Muscle layer of duodenum (tissue), 2 donors: ENCODE measurements at regions not wholly inside any gene's neighbourhood (a gene's known extent, or its start where the extent isn't known, plus 50 kb on each side); places are given as distances from the start of the nearest gene placed in this dataset.
A peak's percentile ranks its signal among the peaks of the same experiment; 100 is the strongest.

Experiments used
- H3K27ac ChIP-seq: one replicate; pipeline ENCODE4 v1.7.0; 2013; ENCODE audit warnings: mild to moderate bottlenecking, low read length
- H3K27me3 ChIP-seq: one replicate; pipeline ENCODE4 v1.7.0; 2013; ENCODE audit warnings: low read depth, mild to moderate bottlenecking, control low read depth, low read length
- H3K36me3 ChIP-seq, 2 donors: one replicate each; pipeline ENCODE4 v1.7.0; 2013; ENCODE audit warnings: low read length in 2 of 2, control low read depth in 1 of 2, mild to moderate bottlenecking in 1 of 2; ENCODE audit not compliant: insufficient read depth in 2 of 2, control insufficient read depth in 1 of 2
- H3K4me1 ChIP-seq, 2 donors: one replicate each; pipeline ENCODE4 v1.7.0; 2013; ENCODE audit warnings: low read length in 2 of 2, mild to moderate bottlenecking in 2 of 2, control low read depth in 1 of 2, moderate library complexity in 1 of 2; ENCODE audit not compliant: insufficient read depth in 2 of 2, control insufficient read depth in 1 of 2
- H3K4me3 ChIP-seq, 2 donors: one replicate each; pipeline ENCODE4 v1.7.0; 2013; ENCODE audit warnings: low read length in 2 of 2, low read depth in 1 of 2, mild to moderate bottlenecking in 1 of 2
- H3K9me3 ChIP-seq, 2 donors: one replicate each; pipeline ENCODE4 v1.7.0; 2013; ENCODE audit warnings: low read length in 2 of 2, control low read depth in 1 of 2, mild to moderate bottlenecking in 1 of 2; ENCODE audit not compliant: control insufficient read depth in 1 of 2
- donor health status: healthy.

DNA sequence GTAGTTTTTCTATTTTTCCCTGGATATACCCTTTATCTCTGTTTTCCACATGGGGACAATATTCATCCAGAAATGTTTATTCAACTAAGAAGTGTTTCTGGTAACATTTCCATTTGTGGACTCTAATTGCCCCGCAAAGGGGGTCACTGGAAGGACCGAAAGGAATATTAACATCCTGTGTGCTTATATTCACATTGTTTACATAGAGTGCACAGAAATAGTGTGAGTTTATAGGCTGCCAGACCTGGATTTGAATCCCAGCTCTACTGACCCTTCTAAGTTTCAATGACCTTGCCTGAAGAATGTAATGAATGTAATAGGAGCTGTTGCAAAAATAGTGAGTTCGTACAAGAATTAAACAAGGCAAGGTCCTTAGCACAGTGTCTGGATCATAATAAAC is 152.9 kb upstream of the NCKAP5 start:
- Histone ChIP-seq H3K4me3 (no peak overlapping the region), H3K9me3 (peaks cover 0 to 2% of the 10 kb centered on the region in 2 donors), H3K27ac (no peak overlapping the region), H3K36me3 (no peaks in the 10 kb centered on the region), H3K27me3 (no peaks in the 10 kb centered on the region), H3K4me1 (no peaks in the 10 kb centered on the region)

DNA sequence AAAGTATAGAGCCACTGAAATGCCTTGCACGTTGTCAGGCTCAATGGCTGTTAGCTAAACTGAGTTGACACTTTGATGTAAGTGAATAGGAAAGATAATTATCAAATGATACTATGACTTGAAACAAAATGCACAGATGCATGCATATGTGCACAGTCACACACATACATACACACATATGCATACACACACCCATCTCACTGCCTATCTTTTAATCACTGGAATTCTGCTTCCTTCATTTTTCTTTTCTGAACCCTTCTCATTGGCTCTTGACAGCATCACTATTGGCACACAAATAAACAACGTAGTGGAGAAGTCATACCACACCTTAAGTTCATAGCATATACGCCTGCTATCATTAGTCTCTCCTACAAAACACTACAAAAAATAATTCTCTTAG is 154.9 kb upstream of the NCKAP5 start:
- no peaks in the 10 kb centered on the region for H3K36me3 ChIP-seq
- H3K4me3 ChIP-seq = no peak overlapping the region
- no peaks in the 10 kb centered on the region for H3K4me1 ChIP-seq
- H3K27me3 ChIP-seq = no peaks in the 10 kb centered on the region
- H3K9me3 ChIP-seq = no peaks in the 10 kb centered on the region
- no peak overlapping the region for H3K27ac ChIP-seq

DNA sequence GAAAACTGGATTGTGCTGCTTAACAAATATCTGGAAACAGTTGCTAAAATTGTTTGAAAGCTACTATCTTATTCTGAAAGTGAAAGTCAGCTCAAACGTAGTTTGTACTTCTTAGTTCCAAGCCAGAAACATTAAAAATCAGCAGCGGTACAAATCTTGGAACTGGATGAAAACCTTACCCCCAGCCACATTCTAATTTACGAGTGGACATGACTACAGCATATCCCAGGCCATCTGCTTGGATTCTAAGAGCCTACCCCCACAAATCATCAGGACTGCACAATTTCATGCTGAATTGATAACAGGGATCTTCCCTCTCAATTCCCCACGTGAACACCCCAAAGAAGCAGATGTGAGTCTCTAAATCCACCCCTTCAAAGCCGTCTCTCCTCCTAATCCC is 158.7 kb upstream of the NCKAP5 start:
- no peaks in the 10 kb centered on the region for H3K27me3 ChIP-seq
- H3K4me1 ChIP-seq = no peaks in the 10 kb centered on the region
- no peaks in the 10 kb centered on the region for H3K36me3 ChIP-seq
- no peak overlapping the region for H3K27ac ChIP-seq
- H3K4me3 ChIP-seq = peak overlapping the region; percentile 41 to 44
- H3K9me3 ChIP-seq = no peaks in the 10 kb centered on the region

GRCh38 chr2:133732059-133732458 is 163.8 kb upstream of the NCKAP5 start:
- Histone ChIP-seq H3K27ac (no peak overlapping the region), H3K4me1 (no peaks in the 10 kb centered on the region), H3K9me3 (peaks cover 0 to 3% of the 10 kb centered on the region in 2 donors), H3K36me3 (no peaks in the 10 kb centered on the region), H3K4me3 (no peak overlapping the region), H3K27me3 (no peaks in the 10 kb centered on the region)

GRCh38 chr2:133732982-133733900 is 165.0 kb upstream of the NCKAP5 start:
- peaks cover 0 to 3% of the 10 kb centered on the region in 2 donors for H3K9me3 ChIP-seq
- no peaks in the 10 kb centered on the region for H3K27me3 ChIP-seq
- no peak overlapping the region for H3K4me3 ChIP-seq
- H3K4me1 ChIP-seq = no peaks in the 10 kb centered on the region
- H3K36me3 ChIP-seq = no peaks in the 10 kb centered on the region
- H3K27ac ChIP-seq = no peak overlapping the region

DNA sequence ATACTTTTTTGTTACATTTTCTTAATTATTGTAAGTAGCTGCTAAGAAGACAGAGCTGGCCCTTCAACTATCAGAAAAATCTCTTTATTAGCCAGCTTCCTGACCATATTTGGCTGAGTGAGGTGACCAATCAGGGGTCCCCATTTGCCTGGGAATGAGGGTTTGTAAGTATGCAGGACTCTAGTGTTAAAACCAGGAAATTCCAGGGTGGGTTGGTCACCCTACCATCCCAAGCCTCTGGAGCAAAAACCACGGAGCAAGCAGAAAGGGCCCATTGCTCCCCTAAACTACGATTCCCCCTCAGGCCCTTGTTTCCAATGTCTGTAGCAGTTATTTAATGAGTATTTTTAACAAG is 165.6 kb upstream of the NCKAP5 start:
- Histone ChIP-seq H3K27ac (no peak overlapping the region), H3K9me3 (peaks cover 0 to 3% of the 10 kb centered on the region in 2 donors), H3K4me1 (no peaks in the 10 kb centered on the region), H3K27me3 (no peaks in the 10 kb centered on the region), H3K36me3 (no peaks in the 10 kb centered on the region), H3K4me3 (no peak overlapping the region)

DNA sequence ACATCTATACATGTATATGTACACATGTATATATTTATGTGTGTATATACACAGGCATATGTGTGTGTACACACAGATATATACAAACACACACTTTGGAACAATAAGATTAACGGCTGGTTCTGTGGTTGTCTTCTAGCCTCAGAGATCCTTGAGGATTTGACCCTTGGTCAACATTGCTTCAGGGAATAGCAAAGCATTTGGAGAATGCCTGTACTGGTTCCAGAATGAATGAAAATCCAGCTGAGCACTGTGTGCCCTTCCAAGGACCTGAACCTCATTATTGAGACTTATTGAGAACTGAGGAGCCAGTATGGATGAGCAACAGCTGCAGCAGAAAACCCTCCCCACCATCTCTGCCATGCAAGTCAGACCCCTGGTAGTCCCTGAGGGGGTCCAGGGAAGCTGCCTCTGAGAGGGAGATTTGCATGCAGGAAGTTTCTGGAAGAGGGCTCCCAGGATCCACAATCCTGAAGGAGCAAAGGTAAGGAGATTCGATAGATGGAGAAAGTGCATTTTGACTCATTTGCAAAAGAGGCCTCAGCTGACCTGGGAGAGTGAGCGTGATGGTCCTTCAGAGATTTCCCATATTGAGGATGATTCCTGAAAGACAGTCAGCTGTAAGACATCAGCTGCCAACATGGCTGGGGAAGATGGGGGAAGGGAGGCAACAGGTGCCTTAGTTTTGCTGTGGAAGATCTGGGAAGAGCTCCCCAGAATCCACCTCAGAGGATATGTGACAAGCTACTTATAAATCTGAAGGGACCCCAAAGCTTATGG is 166.6 kb upstream of the NCKAP5 start:
- Histone ChIP-seq H3K4me1 (no peaks in the 10 kb centered on the region), H3K27ac (no peak overlapping the region), H3K4me3 (no peak overlapping the region), H3K36me3 (no peaks in the 10 kb centered on the region), H3K9me3 (peaks cover 0 to 3% of the 10 kb centered on the region in 2 donors), H3K27me3 (no peaks in the 10 kb centered on the region)

GRCh38 chr2:133736674-133737073 is 168.4 kb upstream of the NCKAP5 start:
- no peaks in the 10 kb centered on the region for H3K36me3 ChIP-seq
- H3K27ac ChIP-seq = no peak overlapping the region
- no peak overlapping the region for H3K4me3 ChIP-seq
- no peaks in the 10 kb centered on the region for H3K27me3 ChIP-seq
- H3K4me1 ChIP-seq = no peaks in the 10 kb centered on the region
- peaks cover 0 to 3% of the 10 kb centered on the region in 2 donors for H3K9me3 ChIP-seq

- H3K27ac ChIP-seq = no peak overlapping the region
- peaks cover 0 to 3% of the 10 kb centered on the region in 2 donors for H3K9me3 ChIP-seq
- H3K4me3 ChIP-seq = no peak overlapping the region
- no peaks in the 10 kb centered on the region for H3K36me3 ChIP-seq
- H3K4me1 ChIP-seq = no peaks in the 10 kb centered on the region
- H3K27me3 ChIP-seq = no peaks in the 10 kb centered on the region
These were observed 169.2 kb upstream of the NCKAP5 start for GRCh38 chr2:133737242-133737993.

GRCh38 chr2:133739039-133739438 is 170.8 kb upstream of the NCKAP5 start:
- Histone ChIP-seq H3K9me3 (no peaks in the 10 kb centered on the region), H3K27me3 (no peaks in the 10 kb centered on the region), H3K4me3 (no peak overlapping the region), H3K36me3 (no peaks in the 10 kb centered on the region), H3K27ac (no peak overlapping the region), H3K4me1 (no peaks in the 10 kb centered on the region)

GRCh38 chr2:133740500-133740899 is 172.2 kb upstream of the NCKAP5 start:
- no peaks in the 10 kb centered on the region for H3K27me3 ChIP-seq
- H3K36me3 ChIP-seq = no peaks in the 10 kb centered on the region
- H3K4me3 ChIP-seq = no peak overlapping the region
- no peaks in the 10 kb centered on the region for H3K4me1 ChIP-seq
- no peaks in the 10 kb centered on the region for H3K9me3 ChIP-seq
- no peak overlapping the region for H3K27ac ChIP-seq
